ENCODE measurements at regions not wholly inside any gene's neighbourhood (a gene's known extent, or its start where the extent isn't known, plus 50 kb on each side); places are given as distances from the start of the nearest gene placed in this dataset.

DNA sequence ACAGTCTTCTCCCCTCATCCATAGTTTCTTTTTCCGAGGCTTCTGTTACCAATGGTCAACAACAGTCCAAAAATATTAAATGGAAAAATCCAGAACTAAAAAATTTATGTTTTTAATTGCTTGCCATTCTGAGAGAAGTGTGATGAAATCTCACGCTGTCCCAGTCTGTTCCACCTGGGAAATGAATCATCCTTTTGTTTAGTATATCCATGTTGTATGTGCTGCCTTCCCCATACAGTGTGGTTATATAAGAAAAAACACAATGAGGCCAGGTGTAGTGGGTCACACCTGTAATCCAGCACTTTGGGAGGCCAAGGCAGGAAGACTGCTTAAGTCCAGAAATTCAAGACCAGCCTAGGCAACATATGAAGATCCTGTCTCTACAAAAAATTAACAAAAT lies 161.6 kb downstream of the CHIC2 start:
- no peak for DNase-seq (ENCODE audit: low read depth in 1 of 2, low spot score in 1 of 2)
- Histone ChIP-seq H3K27ac (replicated peaks) (no peak overlapping the region), H3K4me3 (replicated peaks; ENCODE audit: insufficient read depth, low read length) (no peak overlapping the region), H3K27me3 (ENCODE audit: insufficient read depth, poor library complexity, severe bottlenecking) (peaks cover 25% of the 10 kb centered on the region)
- TF ChIP-seq POLR2AphosphoS5 (IDR thresholded peaks at IDR 0.05; ENCODE audit: low read depth) (no peak), GABPA (IDR thresholded peaks at IDR 0.05; ENCODE audit: low read depth) (no peak), SPI1 (IDR thresholded peaks at IDR 0.05; ENCODE audit: borderline replicate concordance, low read depth) (no peak), REST (IDR thresholded peaks at IDR 0.05; ENCODE audit: insufficient replicate concordance, low read depth) (no peak), CTCF (IDR thresholded peaks at IDR 0.05; ENCODE audit: insufficient read depth, low read length) (no peak)

- H3K27me3 ChIP-seq (ENCODE audit: insufficient read depth, poor library complexity, severe bottlenecking), result peaks cover 5% of the 10 kb centered on the region
- no peak overlapping the region for H3K27ac ChIP-seq (replicated peaks)
- no peak for DNase-seq (ENCODE audit: low read depth in 1 of 2, low spot score in 1 of 2)
- no peak overlapping the region for H3K4me3 ChIP-seq (replicated peaks; ENCODE audit: insufficient read depth, low read length)
- TF ChIP-seq REST (IDR thresholded peaks at IDR 0.05; ENCODE audit: insufficient replicate concordance, low read depth) (no peak), SPI1 (IDR thresholded peaks at IDR 0.05; ENCODE audit: borderline replicate concordance, low read depth) (no peak), POLR2AphosphoS5 (IDR thresholded peaks at IDR 0.05; ENCODE audit: low read depth) (no peak), GABPA (IDR thresholded peaks at IDR 0.05; ENCODE audit: low read depth) (no peak), CTCF (IDR thresholded peaks at IDR 0.05; ENCODE audit: insufficient read depth, low read length) (no peak)
Observed at GRCh38 chr4:53900271-53900649, 164.1 kb downstream of the CHIC2 start.

DNA sequence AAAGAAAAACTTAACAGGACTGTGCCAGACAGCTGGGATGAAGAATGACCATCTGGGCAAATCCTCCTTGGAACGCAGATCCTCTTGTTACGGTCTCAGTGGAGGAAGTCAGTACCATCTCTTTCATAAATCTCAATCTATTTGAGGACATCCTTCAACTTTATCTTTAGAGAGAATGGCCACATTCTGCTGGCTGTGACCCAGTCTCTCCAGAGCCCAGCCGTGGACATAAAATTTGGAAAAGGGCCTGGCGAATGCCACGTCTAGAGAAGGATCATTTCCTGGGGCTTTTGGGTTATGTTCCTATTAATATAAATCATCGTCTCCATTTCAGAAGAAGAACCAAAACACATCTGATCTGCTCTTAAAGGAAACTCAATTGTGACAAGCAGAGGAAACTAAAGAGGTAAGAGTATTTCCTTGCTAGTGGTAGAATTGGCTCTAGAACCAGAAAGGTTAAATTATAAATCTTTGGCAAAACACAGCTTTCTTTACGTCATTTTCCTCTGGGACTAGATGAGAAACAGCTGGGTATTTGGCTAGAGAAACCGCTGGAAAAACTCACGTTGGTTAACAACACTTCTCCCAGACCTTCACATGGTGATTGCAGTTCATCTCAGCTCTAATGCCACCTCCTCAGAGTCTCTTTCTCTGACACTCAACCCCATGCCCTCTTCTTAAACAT lies 164.7 kb downstream of the CHIC2 start:
- TF ChIP-seq SPI1 (IDR thresholded peaks at IDR 0.05; ENCODE audit: borderline replicate concordance, low read depth), result no peak
- TF ChIP-seq GABPA (IDR thresholded peaks at IDR 0.05; ENCODE audit: low read depth), result no peak
- TF ChIP-seq POLR2AphosphoS5 (IDR thresholded peaks at IDR 0.05; ENCODE audit: low read depth), result no peak
- no peak overlapping the region for H3K4me3 ChIP-seq (replicated peaks; ENCODE audit: insufficient read depth, low read length)
- no peak for DNase-seq (ENCODE audit: low read depth in 1 of 2, low spot score in 1 of 2)
- H3K27me3 ChIP-seq (ENCODE audit: insufficient read depth, poor library complexity, severe bottlenecking), result peaks cover 4% of the 10 kb centered on the region
- no peak overlapping the region for H3K27ac ChIP-seq (replicated peaks)

- H3K4me3 ChIP-seq (replicated peaks; ENCODE audit: insufficient read depth, low read length), result no peak overlapping the region
- TF ChIP-seq SPI1 (IDR thresholded peaks at IDR 0.05; ENCODE audit: borderline replicate concordance, low read depth), result no peak
- TF ChIP-seq CTCF (IDR thresholded peaks at IDR 0.05; ENCODE audit: insufficient read depth, low read length), result no peak
- no peak for TF ChIP-seq REST (IDR thresholded peaks at IDR 0.05; ENCODE audit: insufficient replicate concordance, low read depth)
- TF ChIP-seq POLR2AphosphoS5 (IDR thresholded peaks at IDR 0.05; ENCODE audit: low read depth), result no peak
- no peak for TF ChIP-seq GABPA (IDR thresholded peaks at IDR 0.05; ENCODE audit: low read depth)
- H3K27ac ChIP-seq (replicated peaks), result no peak overlapping the region
- H3K27me3 ChIP-seq (ENCODE audit: insufficient read depth, poor library complexity, severe bottlenecking), result no peaks in the 10 kb centered on the region
- no peak for DNase-seq (ENCODE audit: low read depth in 1 of 2, low spot score in 1 of 2)
Observed at GRCh38 chr4:53895137-53895536, 169.3 kb downstream of the CHIC2 start.
